HEK293 (cell line): ENCODE measurements at regions not wholly inside any gene's neighbourhood (a gene's known extent, or its start where the extent isn't known, plus 50 kb on each side); places are given as distances from the start of the nearest gene placed in this dataset.

ENCODE experiments used
- CTCF ChIA-PET: fragments of 350-600 bp; formaldehyde crosslinking; extraction: SDS; loops from one replicate; lab custom pipeline; 2021; ENCODE audit warnings: antibody characterized with exemption; lab: Yijun Ruan, JAX
- POLR2A ChIA-PET: fragments of 300-600 bp; formaldehyde crosslinking; extraction: SDS; loops from one replicate; lab custom pipeline; 2020; ENCODE audit warnings: antibody characterized with exemption, inconsistent platforms; lab: Yijun Ruan, JAX
- H3K27ac ChIP-seq: fragments of 200-500 bp; sonication (Bioruptor generic); 2 replicates; pipeline ENCODE4 v1.5.1; 2014; ENCODE audit warnings: low read depth, low read length, control low read depth, inconsistent platforms; ENCODE audit errors: extremely low read depth
- H3K36me3 ChIP-seq, 2 experiments: fragments of 200-500 bp in 1 of 2; sonication (Bioruptor generic) in 1 of 2; 1 replicate in 1 of 2; 2 replicates in 1 of 2; pipeline ENCODE4 v1.5.1; 2014 to 2017; ENCODE audit warnings: inconsistent platforms in 2 of 2, low read length in 2 of 2; ENCODE audit not compliant: control insufficient read depth in 2 of 2, insufficient read depth in 1 of 2
- H3K4me1 ChIP-seq: fragments of 200-500 bp; sonication (Bioruptor generic); 2 replicates; pipeline ENCODE4 v1.5.1; 2014; ENCODE audit warnings: mild to moderate bottlenecking, low read length, inconsistent platforms; ENCODE audit not compliant: control insufficient read depth, insufficient read depth
- H3K4me3 ChIP-seq: 2 replicates; pipeline ENCODE4 v1.5.1; 2011; ENCODE audit warnings: low read depth, mild to moderate bottlenecking, control low read depth, low read length, moderate library complexity
- H3K9me3 ChIP-seq: fragments of 200-500 bp; sonication (Bioruptor generic); 2 replicates; pipeline ENCODE4 v1.5.1; 2014; ENCODE audit warnings: low read depth, low read length, inconsistent platforms; ENCODE audit not compliant: control insufficient read depth, insufficient read depth
- ATF2 ChIP-seq: fragments of 450-650 bp; formaldehyde crosslinking; IDR thresholded peaks from 2 replicates; pipeline ENCODE4 v1.5.1; 2016; ENCODE audit warnings: missing biosample characterization, missing genetic modification characterization, low read depth
- CTCF ChIP-seq: fragments of 450-650 bp; formaldehyde crosslinking; IDR thresholded peaks from 2 replicates; pipeline ENCODE4 v1.5.1; 2016; ENCODE audit warnings: missing biosample characterization, missing genetic modification characterization
- GLI4 ChIP-seq: fragments of 450-650 bp; formaldehyde crosslinking; IDR thresholded peaks from 2 replicates; pipeline ENCODE4 v1.5.1; 2016; ENCODE audit warnings: missing biosample characterization, missing genetic modification characterization
- GLIS1 ChIP-seq: fragments of 450-650 bp; formaldehyde crosslinking; IDR thresholded peaks from 2 replicates; pipeline ENCODE4 v1.5.1; 2016; ENCODE audit warnings: missing biosample characterization, missing genetic modification characterization
- GLIS2 ChIP-seq: fragments of 450-650 bp; formaldehyde crosslinking; IDR thresholded peaks from 2 replicates; pipeline ENCODE4 v1.5.1; 2016; ENCODE audit warnings: missing biosample characterization, missing genetic modification characterization
- KLF9 ChIP-seq: fragments of 450-650 bp; formaldehyde crosslinking; IDR thresholded peaks from 2 replicates; pipeline ENCODE4 v1.5.1; 2016; ENCODE audit warnings: missing biosample characterization, missing genetic modification characterization, low read depth
- MEIS1 ChIP-seq: sonication (generic); formaldehyde crosslinking; IDR thresholded peaks from 2 replicates; pipeline ENCODE4 v1.8.1; 2022; ENCODE audit warnings: missing genetic modification reagents, mild to moderate bottlenecking, borderline replicate concordance
- ZBTB6 ChIP-seq: fragments of 450-650 bp; formaldehyde crosslinking; IDR thresholded peaks from 2 replicates; pipeline ENCODE4 v1.5.1; 2017; ENCODE audit warnings: missing biosample characterization, missing genetic modification characterization
- ZBTB8A ChIP-seq: fragments of 450-650 bp; formaldehyde crosslinking; IDR thresholded peaks from 2 replicates; pipeline ENCODE4 v1.5.1; 2016; ENCODE audit warnings: missing biosample characterization, missing genetic modification characterization
- ZFHX2 ChIP-seq: fragments of 450-650 bp; formaldehyde crosslinking; conservative IDR thresholded peaks from 2 replicates; pipeline ENCODE4 v1.5.1; 2016; ENCODE audit warnings: missing biosample characterization, missing genetic modification characterization
- ZFP3 ChIP-seq: fragments of 450-650 bp; formaldehyde crosslinking; IDR thresholded peaks from 2 replicates; pipeline ENCODE4 v1.5.1; 2016; ENCODE audit warnings: low read depth, missing biosample characterization, missing genetic modification characterization
- ZNF121 ChIP-seq: fragments of 450-650 bp; formaldehyde crosslinking; IDR thresholded peaks from 2 replicates; pipeline ENCODE4 v1.5.1; 2016; ENCODE audit warnings: missing biosample characterization, missing genetic modification characterization
- ZNF366 ChIP-seq: fragments of 450-650 bp; formaldehyde crosslinking; conservative IDR thresholded peaks from 2 replicates; pipeline ENCODE4 v1.5.1; 2016; ENCODE audit warnings: missing biosample characterization, missing genetic modification characterization
- ZNF398 ChIP-seq: fragments of 450-650 bp; formaldehyde crosslinking; IDR thresholded peaks from 2 replicates; pipeline ENCODE4 v1.5.1; 2017; ENCODE audit warnings: missing biosample characterization, missing genetic modification characterization
- ZNF426 ChIP-seq: fragments of 450-650 bp; formaldehyde crosslinking; IDR thresholded peaks from 2 replicates; pipeline ENCODE4 v1.5.1; 2017; ENCODE audit warnings: missing biosample characterization, missing genetic modification characterization, mild to moderate bottlenecking, inconsistent platforms, moderate library complexity
- ZNF518A ChIP-seq: fragments of 450-650 bp; formaldehyde crosslinking; conservative IDR thresholded peaks from 2 replicates; pipeline ENCODE4 v1.5.1; 2016; ENCODE audit warnings: low read depth, missing biosample characterization, missing genetic modification characterization
- ZNF585B ChIP-seq: fragments of 450-650 bp; formaldehyde crosslinking; IDR thresholded peaks from 2 replicates; pipeline ENCODE4 v1.5.1; 2016; ENCODE audit warnings: missing biosample characterization, missing genetic modification characterization
- ZNF645 ChIP-seq: fragments of 450-650 bp; formaldehyde crosslinking; IDR thresholded peaks from 2 replicates; pipeline ENCODE4; 2016; ENCODE audit warnings: missing biosample characterization, missing genetic modification characterization
- ZNF747 ChIP-seq: fragments of 450-650 bp; formaldehyde crosslinking; IDR thresholded peaks from 2 replicates; pipeline ENCODE4 v1.5.1; 2016; ENCODE audit warnings: missing biosample characterization, missing genetic modification characterization
- ZNF792 ChIP-seq: fragments of 450-650 bp; formaldehyde crosslinking; IDR thresholded peaks from 2 replicates; pipeline ENCODE4 v1.5.1; 2016; ENCODE audit warnings: missing biosample characterization, missing genetic modification characterization
- ZSCAN23 ChIP-seq: fragments of 450-650 bp; formaldehyde crosslinking; IDR thresholded peaks from 2 replicates; pipeline ENCODE4 v1.5.1; 2016; ENCODE audit warnings: missing biosample characterization, missing genetic modification characterization
- TF ChIP-seq, protein P1 (sequence below): fragments of 450-650 bp; formaldehyde crosslinking; IDR thresholded peaks from 2 replicates; pipeline ENCODE4 v1.5.1; 2016; ENCODE audit warnings: missing biosample characterization, missing genetic modification characterization

GRCh38 chr14:105838107-105838506 is 311.7 kb downstream of the TMEM121 start:
- Histone ChIP-seq H3K27ac (no peak overlapping the region), H3K4me3 (no peak overlapping the region), H3K36me3 (no peaks in the 10 kb centered on the region), H3K9me3 (no peaks in the 10 kb centered on the region), H3K4me1 (no peaks in the 10 kb centered on the region)
- POLR2A ChIA-PET, result no interaction called here
- no peak for TF ChIP-seq MEIS1 (CRISPR knock-in tag)
- no peak for TF ChIP-seq ZNF747 (tag by site-specific recombination)
- no peak for TF ChIP-seq ZNF426 (tag by site-specific recombination)
- TF ChIP-seq ZNF518A (tag by site-specific recombination), result no peak
- no peak for TF ChIP-seq ZNF792
- TF ChIP-seq ZNF645, result no peak
- no peak for TF ChIP-seq ZSCAN23
- TF ChIP-seq, protein P1, sequence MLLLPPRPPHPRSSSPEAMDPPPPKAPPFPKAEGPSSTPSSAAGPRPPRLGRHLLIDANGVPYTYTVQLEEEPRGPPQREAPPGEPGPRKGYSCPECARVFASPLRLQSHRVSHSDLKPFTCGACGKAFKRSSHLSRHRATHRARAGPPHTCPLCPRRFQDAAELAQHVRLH, result no peak
- no peak for TF ChIP-seq KLF9 (tag by site-specific recombination)
- TF ChIP-seq ZNF398 (tag by site-specific recombination), result no peak
- no peak for TF ChIP-seq ATF2 (tag by site-specific recombination)
- no peak for TF ChIP-seq ZBTB6 (tag by site-specific recombination)
- CTCF ChIA-PET, result no interaction called here

DNA sequence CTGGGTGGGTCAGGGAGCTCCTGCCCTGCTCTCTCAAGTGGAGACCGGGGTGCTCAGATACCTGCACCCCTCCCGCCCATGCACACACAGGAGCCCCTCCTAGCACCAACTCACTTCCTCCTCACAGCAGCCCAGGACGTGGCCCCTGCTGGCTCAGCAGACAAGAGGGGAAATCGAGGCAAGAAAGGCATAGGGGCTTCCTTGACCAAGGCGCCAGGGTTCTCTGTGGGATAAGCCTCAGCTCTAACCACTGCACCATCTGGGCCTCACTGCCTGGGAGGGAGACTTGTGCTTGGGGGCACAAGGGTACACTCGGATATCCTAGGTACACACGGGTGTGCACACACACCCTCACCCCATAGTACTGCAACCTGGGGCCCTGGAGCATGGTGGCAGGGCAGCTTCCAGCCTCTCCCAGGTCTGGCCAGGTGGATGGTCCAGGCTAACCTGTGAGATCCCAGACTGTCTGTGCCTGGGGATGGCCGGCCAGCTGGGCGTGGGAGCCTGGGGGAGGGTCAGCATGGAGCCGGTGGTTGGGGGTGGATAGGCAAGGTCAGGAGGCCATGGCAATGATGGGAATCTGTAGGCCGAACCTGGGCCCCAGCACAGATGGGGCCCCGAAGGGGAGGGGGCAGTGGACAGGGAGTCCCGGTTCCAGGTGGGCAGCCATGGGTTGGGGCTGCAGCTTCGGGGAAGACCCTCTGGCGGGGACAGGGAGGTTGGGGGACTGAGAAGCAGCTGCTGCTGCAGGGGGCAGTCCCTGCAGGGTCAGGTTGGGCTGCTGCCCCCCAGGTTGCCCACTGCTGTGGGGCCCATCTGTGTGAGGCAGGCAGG is 312.4 kb downstream of the TMEM121 start:
- CTCF ChIA-PET, result no interaction called here
- POLR2A ChIA-PET, result no interaction called here
- no peak overlapping the region for H3K4me3 ChIP-seq
- no peak overlapping the region for H3K27ac ChIP-seq
- no peaks in the 10 kb centered on the region for H3K4me1 ChIP-seq
- no peaks in the 10 kb centered on the region for H3K9me3 ChIP-seq
- H3K36me3 ChIP-seq, result no peaks in the 10 kb centered on the region
- TF ChIP-seq ZNF585B (tag by site-specific recombination) (no peak), CTCF (tag by site-specific recombination) (no peak), ZBTB8A (tag by site-specific recombination) (no peak), ZNF121 (tag by site-specific recombination) (no peak), ZNF366 (tag by site-specific recombination) (no peak), GLIS1 (tag by site-specific recombination) (0 out of 2 replicates have a peak, but pooled peaks have one; percentile 39), ZFP3 (tag by site-specific recombination) (no peak), ZFHX2 (tag by site-specific recombination) (no peak), GLI4 (no peak), GLIS2 (tag by site-specific recombination) (0 out of 2 replicates have a peak, but pooled peaks have one; percentile 19)
